Transverse colon (tissue), 4 donors: ENCODE measurements at regions not wholly inside any gene's neighbourhood (a gene's known extent, or its start where the extent isn't known, plus 50 kb on each side); places are given as distances from the start of the nearest gene placed in this dataset.

Source experiments
- DNase-seq: peaks from one replicate; pipeline ENCODE4 v3.0.0-alpha.2; 2019
- H3K27ac ChIP-seq, 4 donors: fragments of 200-600 bp; sonication (generic); 2 replicates each; pipeline ENCODE4 v1.5.1; 2016 to 2018; ENCODE audit warnings: inconsistent platforms in 4 of 4
- H3K27me3 ChIP-seq: fragments of 200-600 bp; sonication (generic); 2 replicates; pipeline ENCODE4 v1.5.1; 2017; ENCODE audit warnings: inconsistent platforms
- H3K36me3 ChIP-seq, 4 donors: fragments of 200-600 bp; sonication (generic); 2 replicates each; pipeline ENCODE4 v1.5.1; 2017 to 2019; ENCODE audit warnings: inconsistent platforms in 4 of 4
- H3K4me1 ChIP-seq, 4 donors: fragments of 200-600 bp; sonication (generic); 2 replicates each; pipeline ENCODE4 v1.5.1; 2017 to 2020; ENCODE audit warnings: inconsistent platforms in 4 of 4
- H3K4me3 ChIP-seq, 4 donors: fragments of 200-600 bp; sonication (generic); 1 replicate in 1 of 4; 2 replicates in 3 of 4; pipeline versions ENCODE4 v1.5.1 to v1.6.1; 2017 to 2019; ENCODE audit warnings: inconsistent platforms in 4 of 4
- H3K9me3 ChIP-seq, 2 donors: fragments of 200-600 bp; sonication (generic); 2 replicates each; pipeline ENCODE4 v1.5.1; 2017 to 2019; ENCODE audit warnings: inconsistent platforms in 2 of 2
- EP300 ChIP-seq: sonication (generic); formaldehyde crosslinking; IDR thresholded peaks from one replicate; pipeline ENCODE4 v1.6.1; 2017; ENCODE audit warnings: antibody characterized with exemption, low read depth
- POLR2A ChIP-seq: fragments of 450-650 bp; IDR thresholded peaks from one replicate; pipeline ENCODE4 v1.6.1; 2016; ENCODE audit warnings: antibody characterized with exemption, mild to moderate bottlenecking, moderate library complexity
- POLR2AphosphoS5 ChIP-seq, 3 donors: sonication (generic); formaldehyde crosslinking; IDR thresholded peaks; one replicate each; pipeline ENCODE4 v1.6.1; 2016; ENCODE audit warnings: antibody characterized with exemption in 3 of 3
- WGBS, 2 donors: methylation state at CpG; one replicate each; pipeline ENCODE4 v1.1.5; 2018; ENCODE audit warnings: low coverage in 1 of 2; 5-methylcytosine and 5-hydroxymethylcytosine counted together
- in situ Hi-C, 4 donors: fragments of 200-750 bp; cut with MboI; loops; one replicate each; pipeline versions ENCODE4 v1.15.0 to v1.15.1; 2017; ENCODE audit warnings: low sequenced_read_pairs in 3 of 4, low pct_ligation_motif_present in 1 of 4, low pct_unique_long_range_greater_than_20kb in 1 of 4
- intact Hi-C: fragments of 100-400 bp; cut with DNase I; formaldehyde crosslinking; loops from one replicate; pipeline ENCODE4 v1.15.1; 2023; ENCODE audit warnings: low total_unique reads
- TF ChIP-seq, protein P1 (sequence below), 5 experiments: fragments of 200-600 bp in 3 of 5; fragments of 450-650 bp in 2 of 5; sonication (generic) in 3 of 5; IDR thresholded peaks; 1 replicate in 2 of 5; 2 replicates in 3 of 5; pipeline ENCODE4 v1.5.1; 2016 to 2017; ENCODE audit warnings: antibody characterized with exemption in 5 of 5, inconsistent platforms in 3 of 5, mild to moderate bottlenecking in 2 of 5, moderate library complexity in 1 of 5

DNA sequence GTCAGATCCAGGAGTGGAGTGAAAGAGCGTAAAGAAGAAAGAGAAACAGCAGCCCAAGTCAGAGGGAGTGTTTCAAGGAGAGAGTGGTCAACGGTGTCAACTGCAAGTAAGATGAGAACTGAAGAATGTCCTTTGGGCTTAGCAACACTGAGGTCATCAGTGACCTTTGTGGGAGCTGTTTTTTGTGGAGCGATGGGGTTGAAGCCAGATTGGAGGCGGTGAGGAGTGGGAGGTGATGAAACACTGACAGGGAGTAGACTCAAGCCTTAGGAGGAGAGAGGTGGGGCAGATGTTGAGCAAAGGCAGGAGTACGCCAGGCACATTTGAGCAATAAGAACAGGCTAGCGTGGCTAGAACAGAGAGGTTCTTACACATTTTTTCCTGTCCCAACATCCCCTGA lies 103.7 kb upstream of the GNAO1 start:
- Histone ChIP-seq H3K36me3 (no peaks in the 10 kb centered on the region), H3K27ac (no peak overlapping the region), H3K9me3 (no peaks in the 10 kb centered on the region), H3K4me3 (no peak overlapping the region), H3K4me1 (no peaks in the 10 kb centered on the region), H3K27me3 (no peaks in the 10 kb centered on the region)
- in situ Hi-C loops (no loop called here), intact Hi-C loops (no loop called here)
- DNase-seq: no peak
- TF ChIP-seq EP300: no peak
- TF ChIP-seq, protein P1, sequence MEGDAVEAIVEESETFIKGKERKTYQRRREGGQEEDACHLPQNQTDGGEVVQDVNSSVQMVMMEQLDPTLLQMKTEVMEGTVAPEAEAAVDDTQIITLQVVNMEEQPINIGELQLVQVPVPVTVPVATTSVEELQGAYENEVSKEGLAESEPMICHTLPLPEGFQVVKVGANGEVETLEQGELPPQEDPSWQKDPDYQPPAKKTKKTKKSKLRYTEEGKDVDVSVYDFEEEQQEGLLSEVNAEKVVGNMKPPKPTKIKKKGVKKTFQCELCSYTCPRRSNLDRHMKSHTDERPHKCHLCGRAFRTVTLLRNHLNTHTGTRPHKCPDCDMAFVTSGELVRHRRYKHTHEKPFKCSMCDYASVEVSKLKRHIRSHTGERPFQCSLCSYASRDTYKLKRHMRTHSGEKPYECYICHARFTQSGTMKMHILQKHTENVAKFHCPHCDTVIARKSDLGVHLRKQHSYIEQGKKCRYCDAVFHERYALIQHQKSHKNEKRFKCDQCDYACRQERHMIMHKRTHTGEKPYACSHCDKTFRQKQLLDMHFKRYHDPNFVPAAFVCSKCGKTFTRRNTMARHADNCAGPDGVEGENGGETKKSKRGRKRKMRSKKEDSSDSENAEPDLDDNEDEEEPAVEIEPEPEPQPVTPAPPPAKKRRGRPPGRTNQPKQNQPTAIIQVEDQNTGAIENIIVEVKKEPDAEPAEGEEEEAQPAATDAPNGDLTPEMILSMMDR (IDR thresholded peaks at IDR 0.05): no peak
- WGBS, 2 donors: 50 to 82% methylated on average over 2 to 6 of the region's 6 CpGs

GRCh38 chr16:56081371-56081770 lies 109.9 kb upstream of the GNAO1 start:
- no peak overlapping the region for H3K4me3 ChIP-seq
- TF ChIP-seq, protein P1 (IDR thresholded peaks at IDR 0.05): no peak
- no peak for TF ChIP-seq POLR2AphosphoS5 (IDR thresholded peaks at IDR 0.05)
- TF ChIP-seq EP300: no peak
- TF ChIP-seq POLR2A: no peak
- WGBS, 2 donors: 100% methylated on average over 2 of the region's 2 CpGs; no CpG with 5 or more reads in 1 of the 2 donors
- H3K36me3 ChIP-seq: no peaks in the 10 kb centered on the region
- no peak for DNase-seq
- no peaks in the 10 kb centered on the region for H3K27me3 ChIP-seq
- intact Hi-C loops (no loop called here), in situ Hi-C loops (no loop called here)
- H3K9me3 ChIP-seq: no peaks in the 10 kb centered on the region
- no peak overlapping the region for H3K27ac ChIP-seq
- no peaks in the 10 kb centered on the region for H3K4me1 ChIP-seq

DNA sequence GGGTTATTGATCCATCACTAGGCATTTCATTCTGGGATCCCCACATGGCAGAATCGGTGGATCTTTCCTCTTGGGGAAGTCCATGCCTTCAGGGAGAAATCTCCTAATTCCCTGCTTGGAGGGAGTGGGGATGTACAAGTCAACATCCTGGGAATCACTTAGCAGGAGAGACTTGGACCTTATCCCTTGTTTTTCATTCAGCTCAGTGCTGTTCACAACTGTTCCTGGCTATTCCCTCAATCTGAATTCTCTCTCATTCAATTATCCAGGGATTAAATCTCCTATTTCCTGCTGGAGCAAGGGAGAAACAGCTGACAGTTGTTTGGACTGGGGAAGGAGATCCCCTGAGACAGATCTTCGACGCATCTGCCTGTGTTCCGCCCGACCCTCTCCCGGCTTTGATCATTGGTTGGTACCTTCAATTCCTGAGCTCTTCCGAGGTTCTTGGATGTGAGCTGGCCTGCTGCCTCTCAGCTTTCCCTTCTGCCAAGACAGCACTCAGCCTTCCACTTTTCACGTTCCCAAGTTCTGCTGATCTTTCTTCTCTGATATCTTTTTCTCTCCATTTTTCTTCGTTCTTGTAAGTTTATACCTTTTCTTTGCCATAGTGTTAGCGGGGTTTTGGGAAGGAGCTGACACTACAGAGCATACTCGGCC lies 115.4 kb upstream of the GNAO1 start:
- no peaks in the 10 kb centered on the region for H3K4me1 ChIP-seq
- in situ Hi-C loops: no loop called here
- 75 to 78% methylated on average over 7 to 11 of the region's 11 CpGs for WGBS, 2 donors

GRCh38 chr16:56073508-56073907 lies 117.8 kb upstream of the GNAO1 start:
- H3K27ac ChIP-seq: no peak overlapping the region
- intact Hi-C loops (no loop called here), in situ Hi-C loops (no loop called here)
- TF ChIP-seq EP300 (no peak), POLR2A (no peak), POLR2AphosphoS5 (IDR thresholded peaks at IDR 0.05) (no peak)
- TF ChIP-seq, protein P1 (IDR thresholded peaks at IDR 0.05): no peak
- DNase-seq: no peak
- H3K27me3 ChIP-seq: no peaks in the 10 kb centered on the region
- no peaks in the 10 kb centered on the region for H3K4me1 ChIP-seq
- no peak overlapping the region for H3K4me3 ChIP-seq
- no peaks in the 10 kb centered on the region for H3K9me3 ChIP-seq
- no peaks in the 10 kb centered on the region for H3K36me3 ChIP-seq
- 63% methylated on average over 4 of the region's 4 CpGs; no CpG with 5 or more reads in 1 of the 2 donors for WGBS, 2 donors

More for the DNA sequence above, 115.4 kb upstream of the GNAO1 start:
- no peaks in the 10 kb centered on the region for H3K9me3 ChIP-seq
- no peak overlapping the region for H3K4me3 ChIP-seq
- no peaks in the 10 kb centered on the region for H3K36me3 ChIP-seq
- intact Hi-C loops: no loop called here
- DNase-seq: no peak
- TF ChIP-seq POLR2AphosphoS5 (IDR thresholded peaks at IDR 0.05) (no peak), POLR2A (no peak), EP300 (no peak)
- TF ChIP-seq, protein P1 (IDR thresholded peaks at IDR 0.05): no peak
- H3K27me3 ChIP-seq: no peaks in the 10 kb centered on the region
- H3K27ac ChIP-seq: no peak overlapping the region
